ENCODE measurements at regions not wholly inside any gene's neighbourhood (a gene's known extent, or its start where the extent isn't known, plus 50 kb on each side); places are given as distances from the start of the nearest gene placed in this dataset.

- DNase-seq = no peak
Measured at GRCh38 chr12:43294916-43295315, 257.1 kb downstream of the ADAMTS20 start.

- DNase-seq = no peak
Measured at GRCh38 chr12:43294147-43294546, 257.9 kb downstream of the ADAMTS20 start.

- DNase-seq = no peak
Measured at GRCh38 chr12:43293396-43293795, 258.6 kb downstream of the ADAMTS20 start.

- no peak for DNase-seq
Measured at GRCh38 chr12:43292699-43293098, 259.3 kb downstream of the ADAMTS20 start.

- no peak for DNase-seq
Measured at GRCh38 chr12:43291516-43291915, 260.5 kb downstream of the ADAMTS20 start.

- no peak for DNase-seq
Measured at GRCh38 chr12:43290836-43291235, 261.2 kb downstream of the ADAMTS20 start.

GRCh38 chr12:43289426-43289801 is 262.6 kb downstream of the ADAMTS20 start:
- DNase-seq = no peak

GRCh38 chr12:43288671-43289425 is 263.2 kb downstream of the ADAMTS20 start:
- no peak for DNase-seq

GRCh38 chr12:43287706-43288383 is 264.2 kb downstream of the ADAMTS20 start:
- DNase-seq = no peak

- DNase-seq = no peak
Measured at GRCh38 chr12:43286986-43287385, 265.0 kb downstream of the ADAMTS20 start.

GRCh38 chr12:43285159-43285598 is 266.8 kb downstream of the ADAMTS20 start:
- DNase-seq = no peak

- no peak for DNase-seq
Measured at GRCh38 chr12:43284486-43285158, 267.4 kb downstream of the ADAMTS20 start.

- DNase-seq = no peak
Measured at GRCh38 chr12:43283206-43283605, 268.8 kb downstream of the ADAMTS20 start.

GRCh38 chr12:43282106-43282505 is 269.9 kb downstream of the ADAMTS20 start:
- no peak for DNase-seq

- no peak for DNase-seq
Measured at GRCh38 chr12:43281563-43281962, 270.4 kb downstream of the ADAMTS20 start.

GRCh38 chr12:43278541-43278832 is 273.5 kb downstream of the ADAMTS20 start:
- no peak for DNase-seq

- no peak for DNase-seq
Measured at GRCh38 chr12:43277651-43278540, 274.1 kb downstream of the ADAMTS20 start.

GRCh38 chr12:43273467-43273866 is 278.5 kb downstream of the ADAMTS20 start:
- no peak for DNase-seq

- DNase-seq = no peak
Measured at GRCh38 chr12:43271659-43272058, 280.3 kb downstream of the ADAMTS20 start.

- no peak for DNase-seq
Measured at GRCh38 chr12:43267818-43268217, 284.2 kb downstream of the ADAMTS20 start.

- no peak for DNase-seq
Measured at GRCh38 chr12:43261701-43262100, 290.3 kb downstream of the ADAMTS20 start.

- no peak for DNase-seq
Measured at GRCh38 chr12:43255522-43256111, 296.4 kb downstream of the ADAMTS20 start.

- DNase-seq = no peak
Measured at GRCh38 chr12:43252585-43252984, 299.4 kb downstream of the ADAMTS20 start.
